ENCODE measurements at regions not wholly inside any gene's neighbourhood (a gene's known extent, or its start where the extent isn't known, plus 50 kb on each side); places are given as distances from the start of the nearest gene placed in this dataset.
A peak's percentile ranks its signal among the peaks of the same experiment; 100 is the strongest.

- 77% methylated on average over 2 of the region's 2 CpGs for WGBS
- H3K4me3 ChIP-seq (ENCODE audit: low read depth, low read length): no peak overlapping the region
- no peak overlapping the region for H3K27ac ChIP-seq (ENCODE audit: low read depth)
- no peaks in the 10 kb centered on the region for H3K36me3 ChIP-seq (ENCODE audit: insufficient read depth)
- no peaks in the 10 kb centered on the region for H3K4me1 ChIP-seq (ENCODE audit: insufficient read depth)
- DNase-seq (ENCODE audit: extremely low spot score): no peak
Measured at GRCh38 chr2:146240391-146240790, 1604.4 kb upstream of the ACVR2A start.

- no peak overlapping the region for H3K4me3 ChIP-seq (ENCODE audit: low read depth, low read length)
- DNase-seq (ENCODE audit: extremely low spot score): no peak
- no peaks in the 10 kb centered on the region for H3K36me3 ChIP-seq (ENCODE audit: insufficient read depth)
- H3K27ac ChIP-seq (ENCODE audit: low read depth): no peak overlapping the region
- WGBS: 22% methylated on average over 2 of the region's 2 CpGs
- H3K4me1 ChIP-seq (ENCODE audit: insufficient read depth): no peaks in the 10 kb centered on the region
Measured at GRCh38 chr2:146239392-146240135, 1605.3 kb upstream of the ACVR2A start.

DNA sequence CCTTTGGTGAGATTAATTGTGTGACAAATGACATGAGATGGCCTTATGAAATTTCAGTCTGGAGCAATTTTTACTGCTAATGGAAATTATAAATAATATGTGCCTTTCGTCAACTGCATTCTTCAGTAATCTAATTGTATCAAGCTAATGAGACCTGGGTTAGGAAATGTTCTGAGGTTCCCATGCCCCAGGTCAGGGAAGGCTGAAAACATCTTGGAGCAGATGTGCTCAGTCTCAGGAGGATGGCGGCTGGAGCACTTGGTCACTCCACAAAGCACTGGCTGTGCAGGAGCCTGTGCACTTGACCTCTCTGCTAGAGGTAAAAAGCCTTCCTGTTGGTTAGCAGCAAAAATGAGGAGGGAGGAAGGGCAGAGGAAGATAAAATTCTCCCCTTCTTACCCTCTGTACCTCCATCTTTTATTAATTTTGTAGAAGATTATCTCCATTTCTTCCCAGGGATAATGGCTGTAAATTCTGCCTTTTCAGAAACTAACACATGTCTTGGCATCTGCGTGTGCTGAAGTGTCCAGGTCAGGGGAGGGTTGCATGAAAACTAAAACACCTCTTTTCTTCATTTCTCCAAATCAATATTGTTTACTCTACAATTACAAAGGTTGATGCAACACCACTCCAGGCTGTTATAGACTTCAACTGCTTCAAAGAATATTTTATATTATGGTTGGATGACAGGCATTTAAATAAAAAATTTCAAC is 1606.4 kb upstream of the ACVR2A start:
- no peak for DNase-seq (ENCODE audit: extremely low spot score)
- Histone ChIP-seq H3K36me3 (ENCODE audit: insufficient read depth) (no peaks in the 10 kb centered on the region), H3K4me1 (ENCODE audit: insufficient read depth) (no peaks in the 10 kb centered on the region), H3K4me3 (ENCODE audit: low read depth, low read length) (no peak overlapping the region), H3K27ac (ENCODE audit: low read depth) (no peak overlapping the region)
- WGBS: 92% methylated on average over 3 of the region's 3 CpGs

DNA sequence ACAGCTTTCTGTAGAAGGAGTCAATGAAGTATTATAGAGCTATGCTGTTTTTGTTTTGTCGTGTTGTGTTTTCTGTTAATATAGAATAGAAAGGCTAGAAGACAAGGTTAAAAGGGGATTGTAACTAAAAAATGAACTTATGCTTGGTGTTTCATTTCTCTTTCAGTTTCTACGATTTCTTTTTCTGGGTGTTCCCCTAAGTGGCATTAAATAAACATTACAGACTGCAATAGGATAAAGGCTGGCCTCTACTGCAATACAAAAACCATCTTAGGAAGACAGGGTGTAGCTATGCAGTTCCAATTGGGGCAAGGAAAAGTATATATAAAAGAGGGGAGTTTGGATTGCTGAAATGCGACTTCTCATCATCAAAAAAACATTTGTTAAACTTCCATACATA is 1609.7 kb upstream of the ACVR2A start:
- no peaks in the 10 kb centered on the region for H3K4me1 ChIP-seq (ENCODE audit: insufficient read depth)
- no peak overlapping the region for H3K4me3 ChIP-seq (ENCODE audit: low read depth, low read length)
- WGBS: 80% methylated on average over 3 of the region's 3 CpGs
- H3K27ac ChIP-seq (ENCODE audit: low read depth): no peak overlapping the region
- no peak for DNase-seq (ENCODE audit: extremely low spot score)
- H3K36me3 ChIP-seq (ENCODE audit: insufficient read depth): no peaks in the 10 kb centered on the region

DNA sequence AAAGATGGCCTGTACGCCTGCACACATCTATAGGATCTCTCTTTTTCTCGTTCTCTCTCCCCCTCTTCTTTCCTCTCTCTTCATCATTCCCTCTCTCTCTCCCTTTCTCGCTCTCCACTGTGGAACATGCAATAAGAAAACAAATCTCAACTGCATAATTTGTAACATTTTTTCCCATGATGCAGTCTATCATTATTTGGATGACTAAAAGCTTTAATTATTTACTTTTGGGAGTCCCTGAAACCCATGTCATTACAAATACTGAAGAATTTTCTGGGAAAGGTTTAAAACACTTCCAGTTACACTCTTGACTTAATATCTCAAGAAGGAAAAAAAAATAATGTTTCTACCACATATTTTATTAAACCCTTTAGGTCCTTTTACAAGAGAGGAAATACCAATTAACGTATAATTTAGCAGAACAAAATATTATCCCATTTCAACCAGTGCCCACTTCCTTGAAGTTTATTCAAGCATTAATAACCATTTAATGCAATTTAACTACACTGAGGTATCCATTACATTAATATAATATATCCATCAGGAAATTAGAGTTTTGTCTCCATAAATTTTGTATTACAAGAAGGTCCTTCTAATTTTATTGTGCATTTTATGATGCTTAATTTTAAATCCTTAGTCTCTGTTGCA is 1615.2 kb upstream of the ACVR2A start:
- DNase-seq (ENCODE audit: extremely low spot score): no peak
- Histone ChIP-seq H3K36me3 (ENCODE audit: insufficient read depth) (no peaks in the 10 kb centered on the region), H3K27ac (ENCODE audit: low read depth) (no peak overlapping the region), H3K4me1 (ENCODE audit: insufficient read depth) (no peaks in the 10 kb centered on the region), H3K4me3 (ENCODE audit: low read depth, low read length) (no peak overlapping the region)
- WGBS: 92% methylated on average over 4 of the region's 4 CpGs

DNA sequence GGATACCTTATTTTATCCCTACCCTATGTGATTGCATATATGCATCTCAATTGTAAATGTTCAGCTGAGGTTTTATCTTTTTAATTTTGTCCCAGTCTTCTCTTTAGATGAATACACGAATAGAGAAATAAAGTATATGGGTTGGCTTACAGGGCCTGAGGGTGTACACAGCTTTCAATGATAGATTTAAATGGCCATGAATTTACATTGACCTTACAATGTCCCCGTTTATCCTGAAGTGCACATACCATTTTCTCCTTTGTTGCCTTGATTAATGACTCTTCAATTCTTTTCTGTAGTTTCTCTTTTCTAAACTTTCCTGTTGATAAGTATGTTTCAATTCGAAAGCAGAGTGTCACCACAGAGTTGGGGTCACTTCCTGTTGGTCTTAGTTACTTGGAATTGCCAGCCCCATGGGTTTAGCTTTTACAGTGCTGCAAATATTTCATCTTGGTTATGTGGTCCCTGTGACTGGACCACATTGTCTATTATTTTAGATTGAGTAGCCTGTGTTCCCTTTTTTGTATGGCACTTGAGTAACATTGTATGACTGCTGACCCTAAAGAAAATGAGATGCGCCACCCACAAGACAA is 1616.3 kb upstream of the ACVR2A start:
- Histone ChIP-seq H3K4me1 (ENCODE audit: insufficient read depth) (no peaks in the 10 kb centered on the region), H3K36me3 (ENCODE audit: insufficient read depth) (no peaks in the 10 kb centered on the region), H3K4me3 (ENCODE audit: low read depth, low read length) (no peak overlapping the region), H3K27ac (ENCODE audit: low read depth) (no peak overlapping the region)
- WGBS: 83% methylated on average over 4 of the region's 4 CpGs
- DNase-seq (ENCODE audit: extremely low spot score): no peak

DNA sequence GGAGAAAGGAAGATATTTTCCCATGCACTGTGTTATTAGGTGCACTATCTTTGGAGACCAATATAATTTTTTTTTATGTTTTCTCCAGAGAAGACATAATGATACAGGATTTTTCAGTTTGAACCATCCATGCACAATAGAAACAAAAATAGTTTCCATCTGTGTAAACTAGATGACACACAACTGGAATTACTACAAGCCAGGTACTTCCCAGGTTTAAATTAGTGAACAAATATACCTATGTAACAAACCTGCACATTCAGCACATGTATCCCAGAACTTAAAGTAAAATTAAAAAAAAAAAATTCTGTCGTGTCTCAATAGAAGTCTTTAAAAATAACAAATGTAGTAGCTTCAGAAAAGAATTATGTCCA is 1616.8 kb upstream of the ACVR2A start:
- H3K27ac ChIP-seq (ENCODE audit: low read depth): no peak overlapping the region
- DNase-seq (ENCODE audit: extremely low spot score): no peak
- no peak overlapping the region for H3K4me3 ChIP-seq (ENCODE audit: low read depth, low read length)
- WGBS: 71% methylated on average over 1 of the region's 1 CpG
- H3K36me3 ChIP-seq (ENCODE audit: insufficient read depth): no peaks in the 10 kb centered on the region
- no peaks in the 10 kb centered on the region for H3K4me1 ChIP-seq (ENCODE audit: insufficient read depth)

DNA sequence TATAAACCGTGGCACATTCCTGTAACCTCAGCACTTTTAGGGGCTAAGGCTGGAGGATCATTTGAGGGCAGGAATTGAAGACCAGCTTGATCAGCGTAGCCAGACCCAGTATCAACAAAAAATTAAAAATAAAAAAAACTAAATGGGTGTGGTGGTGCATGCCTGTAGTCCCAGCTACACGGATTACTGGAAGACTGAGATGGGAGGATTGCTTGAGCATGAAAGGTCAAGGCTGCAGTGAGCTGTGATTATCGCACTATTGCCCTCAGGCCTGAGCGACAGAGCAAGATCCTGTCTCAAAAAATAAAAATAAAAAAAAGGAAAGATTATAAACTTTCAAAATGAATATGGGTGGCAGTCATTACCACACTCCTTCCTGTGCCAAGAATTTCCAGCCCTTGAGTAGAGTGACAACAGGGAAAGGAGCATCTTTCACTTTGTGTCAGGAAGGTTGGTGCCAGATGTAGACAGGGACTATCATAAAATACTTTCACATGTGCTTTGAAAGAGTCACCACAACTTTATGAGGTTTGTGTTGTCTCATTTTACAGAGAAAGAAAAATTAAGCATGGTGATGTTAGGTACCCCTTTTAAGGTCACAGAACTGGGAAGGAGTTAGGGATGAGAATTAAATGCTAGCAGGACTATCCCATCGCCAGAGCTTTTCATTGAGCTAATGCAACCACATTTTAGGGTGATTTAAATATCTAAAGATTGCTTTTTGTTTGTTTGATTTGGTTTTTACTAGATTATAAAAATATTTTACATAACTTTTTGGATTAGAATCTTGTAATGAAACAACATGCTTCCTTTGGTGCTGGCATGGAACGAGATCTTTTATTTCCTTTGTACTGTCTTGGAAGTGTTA is 1617.4 kb upstream of the ACVR2A start:
- Histone ChIP-seq H3K4me1 (ENCODE audit: insufficient read depth) (no peaks in the 10 kb centered on the region), H3K27ac (ENCODE audit: low read depth) (no peak overlapping the region), H3K4me3 (ENCODE audit: low read depth, low read length) (no peak overlapping the region), H3K36me3 (ENCODE audit: insufficient read depth) (no peaks in the 10 kb centered on the region)
- no peak for DNase-seq (ENCODE audit: extremely low spot score)
- WGBS: 75% methylated on average over 7 of the region's 7 CpGs

DNA sequence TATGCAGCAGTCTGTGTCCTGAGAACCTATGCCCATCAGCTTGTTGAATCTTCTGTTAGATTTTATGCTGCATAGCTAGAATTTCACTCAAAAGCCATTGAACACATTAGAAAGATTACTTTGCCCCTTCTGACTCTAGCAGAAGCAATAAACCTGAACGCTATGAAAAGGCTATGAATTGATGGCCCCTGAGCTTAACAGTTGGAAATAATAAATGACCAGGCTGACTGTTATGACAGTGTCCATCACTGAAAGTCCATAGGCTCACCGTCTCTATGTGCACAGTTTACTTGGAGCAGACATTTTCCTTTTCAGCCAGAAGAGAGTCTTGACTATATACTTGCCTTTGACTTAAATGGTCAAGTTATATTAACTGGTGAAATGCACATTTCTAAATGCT is 1618.8 kb upstream of the ACVR2A start:
- WGBS: 90% methylated on average over 2 of the region's 2 CpGs
- Histone ChIP-seq H3K4me1 (ENCODE audit: insufficient read depth) (no peaks in the 10 kb centered on the region), H3K4me3 (ENCODE audit: low read depth, low read length) (no peak overlapping the region), H3K36me3 (ENCODE audit: insufficient read depth) (no peaks in the 10 kb centered on the region), H3K27ac (ENCODE audit: low read depth) (no peak overlapping the region)
- DNase-seq (ENCODE audit: extremely low spot score): no peak

DNA sequence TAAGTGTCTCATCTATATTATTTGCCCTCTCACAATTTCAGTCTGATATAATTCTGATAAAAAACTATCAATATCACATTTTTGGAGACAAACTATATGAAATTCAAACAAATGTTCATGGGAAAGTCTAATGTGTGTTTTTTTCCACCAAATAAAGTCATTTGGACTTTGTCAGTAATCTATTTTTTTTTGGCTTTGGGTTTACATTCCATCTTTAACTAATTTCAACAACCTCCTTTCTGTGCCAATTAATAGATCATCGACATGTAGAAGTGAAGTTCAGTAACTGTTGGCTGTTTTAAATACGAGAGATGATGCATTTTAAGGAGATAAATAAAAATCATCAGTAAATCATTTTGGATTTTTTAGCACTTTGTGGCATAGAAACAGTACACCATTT is 1623.0 kb upstream of the ACVR2A start:
- Histone ChIP-seq H3K27ac (ENCODE audit: low read depth) (no peak overlapping the region), H3K4me3 (ENCODE audit: low read depth, low read length) (no peak overlapping the region), H3K36me3 (ENCODE audit: insufficient read depth) (no peaks in the 10 kb centered on the region), H3K4me1 (ENCODE audit: insufficient read depth) (no peaks in the 10 kb centered on the region)
- DNase-seq (ENCODE audit: extremely low spot score): no peak
- 78% methylated on average over 2 of the region's 2 CpGs for WGBS

DNA sequence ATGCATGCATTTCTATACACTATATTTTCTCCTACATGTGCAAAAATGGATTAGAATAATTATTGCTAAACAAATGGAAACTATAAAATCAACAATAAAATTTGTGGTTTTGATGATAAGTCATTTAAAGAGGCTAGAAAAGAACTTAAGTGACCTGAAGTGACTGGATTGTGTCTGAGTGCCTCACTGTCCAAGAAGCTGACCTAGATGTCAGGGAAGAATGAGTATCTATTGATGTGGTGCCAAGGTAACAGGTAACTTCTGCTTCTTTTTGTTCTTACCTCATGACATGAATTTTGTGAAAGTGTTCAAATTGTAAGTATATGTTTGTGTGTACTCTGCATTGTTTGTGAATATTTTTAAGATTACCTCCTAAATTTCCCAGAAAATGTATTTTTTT is 1623.9 kb upstream of the ACVR2A start:
- no peaks in the 10 kb centered on the region for H3K4me1 ChIP-seq (ENCODE audit: insufficient read depth)
- H3K27ac ChIP-seq (ENCODE audit: low read depth): no peak overlapping the region
- no peak overlapping the region for H3K4me3 ChIP-seq (ENCODE audit: low read depth, low read length)
- H3K36me3 ChIP-seq (ENCODE audit: insufficient read depth): no peaks in the 10 kb centered on the region
- no peak for DNase-seq (ENCODE audit: extremely low spot score)

- Histone ChIP-seq H3K36me3 (ENCODE audit: insufficient read depth) (no peaks in the 10 kb centered on the region), H3K4me3 (ENCODE audit: low read depth, low read length) (no peak overlapping the region), H3K27ac (ENCODE audit: low read depth) (no peak overlapping the region), H3K4me1 (ENCODE audit: insufficient read depth) (no peaks in the 10 kb centered on the region)
- WGBS: 94% methylated on average over 2 of the region's 2 CpGs
- DNase-seq (ENCODE audit: extremely low spot score): peak; percentile 0
Measured at GRCh38 chr2:146214394-146214929, 1630.4 kb upstream of the ACVR2A start.

DNA sequence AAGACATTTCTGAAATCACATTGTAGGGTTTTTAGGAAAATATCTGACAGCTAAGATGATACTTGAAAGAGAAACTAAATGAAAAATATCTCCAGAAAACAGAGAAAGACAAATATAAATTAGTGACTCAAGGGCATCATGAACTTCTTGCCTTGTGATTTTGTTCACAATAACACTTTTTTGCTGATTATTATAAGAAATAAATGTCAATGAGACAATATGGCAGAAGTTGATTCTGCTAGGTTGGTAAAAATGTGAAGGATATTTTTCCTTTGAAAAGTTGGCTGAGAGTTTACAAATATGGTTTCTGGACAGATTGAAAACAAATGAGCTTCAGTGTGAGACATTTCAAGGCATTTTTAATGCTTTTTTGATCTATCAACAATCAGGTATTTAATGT is 1631.2 kb upstream of the ACVR2A start:
- no peak overlapping the region for H3K27ac ChIP-seq (ENCODE audit: low read depth)
- no peak for DNase-seq (ENCODE audit: extremely low spot score)
- no peak overlapping the region for H3K4me3 ChIP-seq (ENCODE audit: low read depth, low read length)
- no peaks in the 10 kb centered on the region for H3K36me3 ChIP-seq (ENCODE audit: insufficient read depth)
- H3K4me1 ChIP-seq (ENCODE audit: insufficient read depth): no peaks in the 10 kb centered on the region
